GM12892 (cell line): ENCODE measurements at regions not wholly inside any gene's neighbourhood (a gene's known extent, or its start where the extent isn't known, plus 50 kb on each side); places are given as distances from the start of the nearest gene placed in this dataset.

ENCODE experiments used
- POLR2A ChIP-seq: IDR thresholded peaks from 2 replicates; pipeline ENCODE4 v1.6.1; 2011; ENCODE audit warnings: low read depth, low read length, control low read depth
- POLR2AphosphoS5 ChIP-seq: IDR thresholded peaks from 2 replicates; pipeline ENCODE4 v1.6.1; 2011; ENCODE audit warnings: low read depth, low read length, control low read depth

GRCh38 chr9:80932947-80933780 lies 756.2 kb downstream of the TLE1 start:
- no peak for TF ChIP-seq POLR2AphosphoS5
- no peak for TF ChIP-seq POLR2A
